Smooth muscle cell (in vitro differentiated cells): ENCODE measurements at regions not wholly inside any gene's neighbourhood (a gene's known extent, or its start where the extent isn't known, plus 50 kb on each side); places are given as distances from the start of the nearest gene placed in this dataset.

Experiments
- DNase-seq: peaks from one replicate; lab custom pipeline; 2025; ENCODE audit not compliant: unreplicated experiment; lab: John Stamatoyannopoulos, UW
- H2AFZ ChIP-seq: fragments of 200-600 bp; sonication (generic); 2 replicates; pipeline ENCODE4 v1.6.0; 2016; ENCODE audit warnings: antibody characterized with exemption, low read depth, mild to moderate bottlenecking
- H3F3A ChIP-seq: fragments of 200-600 bp; sonication (generic); 2 replicates; pipeline ENCODE4 v1.6.0; 2017; ENCODE audit warnings: antibody characterized with exemption, low read depth
- H3K27ac ChIP-seq: fragments of 200-600 bp; sonication (generic); 2 replicates; pipeline ENCODE4 v1.5.1; 2016; ENCODE audit warnings: low read depth, mild to moderate bottlenecking
- H3K27me3 ChIP-seq: fragments of 200-600 bp; sonication (generic); 2 replicates; pipeline ENCODE4 v1.6.1; 2016; ENCODE audit warnings: low read depth, mild to moderate bottlenecking
- H3K36me3 ChIP-seq: fragments of 200-600 bp; sonication (generic); 2 replicates; pipeline ENCODE4 v1.5.1; 2016; ENCODE audit warnings: low read depth
- H3K4me1 ChIP-seq: fragments of 200-600 bp; sonication (generic); 2 replicates; pipeline ENCODE4 v1.5.1; 2016; ENCODE audit warnings: low read depth
- H3K4me2 ChIP-seq: fragments of 200-600 bp; sonication (generic); 2 replicates; pipeline ENCODE4 v1.6.0; 2016; ENCODE audit warnings: mild to moderate bottlenecking
- H3K4me3 ChIP-seq: fragments of 200-600 bp; sonication (generic); 2 replicates; pipeline ENCODE4 v1.5.1; 2016; ENCODE audit warnings: mild to moderate bottlenecking
- H3K79me2 ChIP-seq: fragments of 200-600 bp; sonication (generic); 2 replicates; pipeline ENCODE4 v1.6.0; 2016; ENCODE audit warnings: low read depth, mild to moderate bottlenecking
- H3K9ac ChIP-seq: fragments of 200-600 bp; sonication (generic); 2 replicates; pipeline ENCODE4 v1.6.0; 2016; ENCODE audit warnings: low read depth
- H3K9me3 ChIP-seq: fragments of 200-600 bp; sonication (generic); replicated peaks from 2 replicates; pipeline ENCODE4 v1.5.1; 2016; ENCODE audit warnings: low read depth
- H4K20me1 ChIP-seq: fragments of 200-600 bp; sonication (generic); 2 replicates; pipeline ENCODE4 v1.6.0; 2016; ENCODE audit warnings: low read depth
- CTCF ChIP-seq: fragments of 200-600 bp; sonication (generic); IDR thresholded peaks from 2 replicates; pipeline ENCODE4 v1.5.1; 2017; ENCODE audit warnings: borderline replicate concordance, mild to moderate bottlenecking, antibody characterized with exemption; ENCODE audit not compliant: insufficient read depth, poor library complexity, severe bottlenecking
- WGBS: methylation state at CpG from one replicate; pipeline ENCODE4 v1.1.7; 2016; ENCODE audit warnings: low lambda C conversion rate; 5-methylcytosine and 5-hydroxymethylcytosine counted together

GRCh38 chr3:82999777-83000176 is 1238.3 kb upstream of the GBE1 start:
- H3K27ac ChIP-seq, result no peak overlapping the region
- H4K20me1 ChIP-seq, result no peaks in the 10 kb centered on the region
- H3K36me3 ChIP-seq, result no peaks in the 10 kb centered on the region
- no peaks in the 10 kb centered on the region for H3F3A ChIP-seq
- no peak overlapping the region for H3K4me3 ChIP-seq
- no peak overlapping the region for H3K4me2 ChIP-seq
- TF ChIP-seq CTCF, result no peak
- no peaks in the 10 kb centered on the region for H3K9me3 ChIP-seq
- no peak overlapping the region for H2AFZ ChIP-seq
- no peak for DNase-seq
- WGBS, result 96% methylated on average over 1 of the region's 1 CpG
- H3K27me3 ChIP-seq, result no peaks in the 10 kb centered on the region
- H3K9ac ChIP-seq, result no peak overlapping the region
- no peaks in the 10 kb centered on the region for H3K79me2 ChIP-seq
- peaks cover 8% of the 10 kb centered on the region for H3K4me1 ChIP-seq

- Histone ChIP-seq H3K4me3 (no peak overlapping the region), H2AFZ (no peak overlapping the region), H3K27ac (no peak overlapping the region), H3K9ac (no peak overlapping the region), H4K20me1 (no peaks in the 10 kb centered on the region), H3K4me2 (no peak overlapping the region), H3K4me1 (peaks cover 5% of the 10 kb centered on the region), H3K36me3 (no peaks in the 10 kb centered on the region), H3K27me3 (no peaks in the 10 kb centered on the region), H3F3A (no peaks in the 10 kb centered on the region), H3K79me2 (no peaks in the 10 kb centered on the region), H3K9me3 (no peaks in the 10 kb centered on the region)
- DNase-seq, result no peak
- WGBS, result 79% methylated on average over 3 of the region's 3 CpGs
- no peak for TF ChIP-seq CTCF
Observed at GRCh38 chr3:82978368-82978767, 1216.9 kb upstream of the GBE1 start.

- H3K4me2 ChIP-seq, result no peak overlapping the region
- whole genome bisulfite sequencing, result 78% methylated on average over 3 of the region's 3 CpGs
- no peaks in the 10 kb centered on the region for H3K79me2 ChIP-seq
- TF ChIP-seq CTCF, result no peak
- no peaks in the 10 kb centered on the region for H3K36me3 ChIP-seq
- H3K27me3 ChIP-seq, result no peaks in the 10 kb centered on the region
- no peak overlapping the region for H3K27ac ChIP-seq
- no peaks in the 10 kb centered on the region for H3F3A ChIP-seq
- peaks cover 5% of the 10 kb centered on the region for H3K4me1 ChIP-seq
- no peaks in the 10 kb centered on the region for H4K20me1 ChIP-seq
- H3K9me3 ChIP-seq, result no peaks in the 10 kb centered on the region
- H3K9ac ChIP-seq, result no peak overlapping the region
- no peak for DNase-seq
- no peak overlapping the region for H2AFZ ChIP-seq
- H3K4me3 ChIP-seq, result no peak overlapping the region
Observed at GRCh38 chr3:82977871-82978270, 1216.4 kb upstream of the GBE1 start.

- H3K27me3 ChIP-seq, result no peaks in the 10 kb centered on the region
- H3K36me3 ChIP-seq, result no peaks in the 10 kb centered on the region
- no peak overlapping the region for H2AFZ ChIP-seq
- no peak overlapping the region for H3K9ac ChIP-seq
- H3K79me2 ChIP-seq, result no peaks in the 10 kb centered on the region
- H3K4me1 ChIP-seq, result peaks cover 5% of the 10 kb centered on the region
- WGBS, result 71% methylated on average over 1 of the region's 1 CpG
- H3K9me3 ChIP-seq, result no peaks in the 10 kb centered on the region
- no peak for TF ChIP-seq CTCF
- no peak for DNase-seq
- H4K20me1 ChIP-seq, result no peaks in the 10 kb centered on the region
- H3K4me2 ChIP-seq, result no peak overlapping the region
- no peak overlapping the region for H3K27ac ChIP-seq
- H3K4me3 ChIP-seq, result no peak overlapping the region
- no peaks in the 10 kb centered on the region for H3F3A ChIP-seq
Observed at GRCh38 chr3:82973791-82974190, 1212.3 kb upstream of the GBE1 start.
